LNCAP (cell line): ENCODE measurements at regions not wholly inside any gene's neighbourhood (a gene's known extent, or its start where the extent isn't known, plus 50 kb on each side); places are given as distances from the start of the nearest gene placed in this dataset.

Experiments used
- TF ChIP-seq, protein P1 (sequence below): fragments of 450-650 bp; IDR thresholded peaks from 2 replicates; pipeline ENCODE4 v1.5.1; 2017; ENCODE audit warnings: mild to moderate bottlenecking

- TF ChIP-seq, protein P1, sequence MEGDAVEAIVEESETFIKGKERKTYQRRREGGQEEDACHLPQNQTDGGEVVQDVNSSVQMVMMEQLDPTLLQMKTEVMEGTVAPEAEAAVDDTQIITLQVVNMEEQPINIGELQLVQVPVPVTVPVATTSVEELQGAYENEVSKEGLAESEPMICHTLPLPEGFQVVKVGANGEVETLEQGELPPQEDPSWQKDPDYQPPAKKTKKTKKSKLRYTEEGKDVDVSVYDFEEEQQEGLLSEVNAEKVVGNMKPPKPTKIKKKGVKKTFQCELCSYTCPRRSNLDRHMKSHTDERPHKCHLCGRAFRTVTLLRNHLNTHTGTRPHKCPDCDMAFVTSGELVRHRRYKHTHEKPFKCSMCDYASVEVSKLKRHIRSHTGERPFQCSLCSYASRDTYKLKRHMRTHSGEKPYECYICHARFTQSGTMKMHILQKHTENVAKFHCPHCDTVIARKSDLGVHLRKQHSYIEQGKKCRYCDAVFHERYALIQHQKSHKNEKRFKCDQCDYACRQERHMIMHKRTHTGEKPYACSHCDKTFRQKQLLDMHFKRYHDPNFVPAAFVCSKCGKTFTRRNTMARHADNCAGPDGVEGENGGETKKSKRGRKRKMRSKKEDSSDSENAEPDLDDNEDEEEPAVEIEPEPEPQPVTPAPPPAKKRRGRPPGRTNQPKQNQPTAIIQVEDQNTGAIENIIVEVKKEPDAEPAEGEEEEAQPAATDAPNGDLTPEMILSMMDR: no peak
These were observed 549.2 kb upstream of the MKI67 start for GRCh38 chr10:128675405-128675804.

DNA sequence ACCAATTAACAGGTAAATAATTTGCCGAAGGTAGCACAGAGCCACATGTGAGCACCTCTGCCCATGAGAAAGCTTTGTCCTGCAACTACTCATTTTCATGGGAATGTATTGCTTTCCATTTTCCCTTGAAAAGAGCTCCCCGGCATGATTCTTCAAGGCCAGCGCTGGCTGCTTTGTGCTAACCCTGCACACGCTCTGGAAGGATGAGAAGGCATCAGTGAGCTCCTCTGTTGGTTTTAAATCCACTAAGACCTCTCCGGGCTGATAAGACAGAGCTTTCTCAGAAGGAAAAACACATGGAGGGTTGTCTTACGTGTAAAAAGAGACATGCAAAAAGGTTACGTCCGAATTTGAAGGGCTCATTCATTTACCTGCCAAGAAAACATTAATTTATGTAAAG, 553.9 kb upstream of the MKI67 start:
- TF ChIP-seq, protein P1: no peak

- TF ChIP-seq, protein P1: no peak
These were observed 558.0 kb upstream of the MKI67 start for GRCh38 chr10:128684215-128684614.

- TF ChIP-seq, protein P1: no peak
These were observed 560.5 kb upstream of the MKI67 start for GRCh38 chr10:128686630-128687278.

- TF ChIP-seq, protein P1: no peak
These were observed 561.2 kb upstream of the MKI67 start for GRCh38 chr10:128687408-128687807.

- TF ChIP-seq, protein P1: no peak
These were observed 561.8 kb upstream of the MKI67 start for GRCh38 chr10:128687927-128688549.

- TF ChIP-seq, protein P1: no peak
These were observed 563.4 kb upstream of the MKI67 start for GRCh38 chr10:128689667-128690066.
